ENCODE measurements at regions not wholly inside any gene's neighbourhood (a gene's known extent, or its start where the extent isn't known, plus 50 kb on each side); places are given as distances from the start of the nearest gene placed in this dataset.
"Not testable (repeated sequence)": the region's sequence is repeated elsewhere in the genome, so short reads cannot be mapped to it uniquely, and the experiment has no call there.

DNA sequence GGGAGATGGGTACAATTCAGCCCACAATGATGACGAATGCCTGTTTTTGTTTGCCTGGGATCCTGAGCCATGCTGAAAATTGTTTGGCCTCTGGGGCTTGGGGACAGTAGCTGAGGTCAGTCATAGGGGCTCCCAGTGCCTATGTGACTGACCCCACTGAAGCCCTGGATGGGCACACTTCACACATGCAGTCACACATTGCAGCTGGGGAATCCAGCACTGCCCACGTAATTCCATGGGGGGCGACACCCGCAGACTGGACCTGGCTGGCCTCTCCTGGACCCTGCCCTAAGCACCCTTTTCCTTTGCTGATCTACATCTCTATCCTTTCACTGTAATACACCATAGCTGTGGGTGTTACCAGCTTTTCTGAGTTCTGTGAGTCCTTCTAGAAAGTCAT lies 295.2 kb upstream of the HS6ST1 start:
- no peak for DNase-seq (ENCODE audit: low spot score)

DNA sequence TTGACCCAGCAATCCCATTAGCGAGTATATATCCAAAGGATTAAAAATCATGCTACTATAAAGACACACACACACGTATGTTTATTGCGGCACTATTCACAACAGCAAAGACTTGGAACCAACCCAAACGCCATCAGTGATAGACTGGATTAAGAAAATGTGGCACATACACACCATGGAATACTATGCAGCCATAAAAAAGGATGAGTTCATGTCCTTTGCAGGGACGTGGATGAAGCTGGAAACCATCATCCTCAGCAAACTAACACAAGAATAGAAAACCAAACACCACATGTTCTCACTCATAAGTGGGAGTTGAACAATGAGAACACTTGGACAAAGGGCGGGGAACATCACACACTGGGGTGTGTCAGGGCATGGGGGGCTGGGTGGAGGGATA lies 296.2 kb upstream of the HS6ST1 start:
- not testable (repeated sequence) for DNase-seq (ENCODE audit: low spot score)

DNA sequence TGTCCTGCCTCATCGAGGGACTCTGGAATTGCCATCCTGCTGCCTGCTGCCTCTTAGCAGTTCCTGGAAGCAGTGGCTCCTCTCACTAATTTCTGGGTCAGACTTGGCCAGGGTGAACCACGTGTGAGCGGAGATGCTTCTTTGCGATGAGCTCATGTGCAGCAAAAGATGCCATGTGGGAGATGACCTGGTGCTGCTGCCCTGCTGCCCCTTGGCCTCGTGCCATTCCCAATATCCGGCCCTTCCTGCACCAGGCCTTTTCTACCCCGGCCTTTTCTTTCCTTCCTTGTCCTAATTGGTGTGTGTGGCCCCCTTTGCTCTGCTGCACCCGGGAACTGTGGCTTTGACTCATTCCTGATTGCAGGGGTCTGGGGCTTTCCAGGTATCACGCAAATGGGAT lies 296.9 kb upstream of the HS6ST1 start:
- DNase-seq (ENCODE audit: low spot score) = no peak

DNA sequence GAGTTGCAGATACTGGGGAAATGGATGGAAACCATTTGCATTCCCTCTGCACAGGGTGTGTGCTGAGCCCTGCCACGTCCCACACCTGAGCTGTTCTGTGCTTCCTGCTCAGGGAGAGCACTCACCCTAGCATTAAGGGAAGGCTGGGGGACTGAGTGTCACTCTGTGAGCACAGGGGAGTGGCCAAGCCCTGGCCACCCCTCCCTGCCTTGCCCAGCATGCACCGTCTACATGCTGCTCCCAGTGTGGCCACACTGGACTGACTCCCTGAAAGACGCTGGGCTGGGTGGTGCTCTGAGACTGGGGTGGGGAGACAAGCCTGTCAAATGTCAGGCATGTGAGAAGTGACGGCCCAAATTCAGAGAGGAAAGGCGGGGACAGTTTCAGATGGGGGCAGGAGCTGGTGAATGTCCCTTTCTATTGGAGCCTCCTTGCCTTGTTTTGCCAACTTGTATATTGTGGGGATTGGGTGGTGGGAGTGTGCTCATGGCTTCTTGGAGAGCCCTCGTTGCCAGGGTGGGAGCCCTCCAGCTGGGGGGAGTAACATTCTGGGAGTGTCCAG lies 298.4 kb upstream of the HS6ST1 start:
- DNase-seq (ENCODE audit: low spot score) = no peak

DNA sequence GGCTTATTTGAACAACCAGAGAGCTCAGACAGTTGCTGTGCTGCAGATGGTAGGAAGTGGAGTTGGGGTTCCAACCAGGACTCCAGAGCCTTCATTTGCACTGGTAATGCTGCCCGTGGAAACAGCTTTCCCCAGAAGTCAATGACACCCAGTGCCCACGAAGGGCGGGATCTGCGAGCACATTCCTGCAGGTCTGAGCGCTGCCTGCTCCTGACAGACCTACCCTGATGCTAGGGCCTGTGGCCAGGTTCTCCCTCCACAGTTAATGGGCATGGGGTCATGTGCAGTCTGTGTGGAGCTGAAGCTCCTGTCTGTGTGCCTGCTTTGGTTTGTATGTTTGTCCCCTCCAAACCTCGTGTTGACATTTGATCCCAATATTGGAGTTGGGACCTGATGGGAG lies 299.0 kb upstream of the HS6ST1 start:
- DNase-seq (ENCODE audit: low spot score) = no peak

DNA sequence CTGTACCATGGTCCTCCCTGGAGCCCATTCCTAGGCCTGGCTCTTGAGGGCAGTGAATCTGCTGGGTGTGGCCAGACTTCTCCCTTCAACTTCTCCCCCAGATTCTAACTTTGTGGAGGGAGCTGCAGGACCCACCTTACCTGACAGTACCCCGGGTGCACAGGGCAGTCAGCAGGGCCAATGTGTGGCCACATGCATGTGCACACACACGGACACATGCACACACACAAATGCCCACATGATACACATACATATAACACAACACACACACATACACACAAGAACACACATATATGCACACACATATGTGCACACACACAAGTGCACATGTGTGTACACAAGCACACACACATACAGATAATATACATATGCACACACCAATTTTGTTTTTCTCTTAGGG lies 300.0 kb upstream of the HS6ST1 start:
- no peak for DNase-seq (ENCODE audit: low spot score)

DNA sequence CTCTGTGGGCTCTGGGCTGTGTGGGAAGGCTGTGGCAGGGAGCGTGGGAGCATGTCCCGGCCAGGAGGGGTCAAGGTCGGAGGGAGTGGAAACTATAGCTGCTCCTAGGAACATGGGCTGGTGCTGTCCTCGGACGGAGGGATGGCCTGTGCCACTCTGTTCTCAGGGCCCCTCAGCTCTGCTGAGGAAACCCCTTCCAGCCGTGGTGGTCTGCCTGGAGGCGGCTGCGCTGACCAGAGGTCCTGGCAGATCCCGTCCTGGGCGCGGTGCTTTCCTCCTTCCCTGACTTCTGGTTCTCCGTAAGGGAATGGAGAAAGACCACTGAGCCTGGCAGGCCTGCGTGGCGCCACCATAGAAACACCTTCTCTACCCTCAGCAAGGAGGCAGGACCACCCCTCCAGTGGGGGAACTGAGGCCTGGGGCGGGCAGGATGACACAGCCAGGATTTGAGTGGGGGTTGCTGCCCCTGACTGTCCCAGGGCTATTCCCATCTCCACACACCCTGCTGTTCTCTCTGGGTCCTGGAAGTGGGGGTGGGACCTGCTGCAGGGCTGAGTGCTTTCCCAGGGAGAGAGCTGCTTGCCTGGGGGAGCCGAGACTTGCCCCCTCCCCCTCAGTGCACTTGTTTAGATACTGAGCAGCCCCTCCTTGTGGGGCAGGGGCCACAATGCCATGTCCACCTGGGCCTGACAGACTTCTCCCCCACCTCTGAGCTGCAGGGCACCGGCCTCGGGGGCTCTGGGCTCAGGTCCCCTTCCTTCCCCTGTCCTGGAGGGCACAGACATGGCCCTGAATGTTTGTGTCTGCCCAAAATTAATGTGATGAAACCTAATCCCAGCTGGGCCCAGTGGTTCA lies 301.0 kb upstream of the HS6ST1 start:
- no peak for DNase-seq (ENCODE audit: low spot score)

DNA sequence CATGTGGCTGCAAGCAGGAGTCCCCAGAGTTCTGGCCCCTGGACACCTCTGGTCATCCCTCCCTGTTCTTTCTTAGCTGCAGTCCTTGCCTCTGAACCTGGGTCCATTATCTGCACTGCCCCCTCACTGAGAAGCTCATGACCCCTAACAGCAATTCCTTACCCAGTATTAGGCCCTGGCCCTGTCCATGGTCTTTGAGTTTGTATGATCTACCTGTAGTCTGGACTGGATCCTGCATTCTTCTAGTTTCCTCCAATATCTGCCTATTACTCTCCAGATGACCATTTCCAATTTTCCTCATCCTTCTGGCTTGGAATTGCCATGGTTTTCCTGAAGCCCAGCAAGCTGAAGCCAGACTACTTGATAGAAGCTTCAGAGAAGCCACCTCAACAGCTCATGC lies 302.4 kb upstream of the HS6ST1 start:
- DNase-seq (ENCODE audit: low spot score) = no peak

DNA sequence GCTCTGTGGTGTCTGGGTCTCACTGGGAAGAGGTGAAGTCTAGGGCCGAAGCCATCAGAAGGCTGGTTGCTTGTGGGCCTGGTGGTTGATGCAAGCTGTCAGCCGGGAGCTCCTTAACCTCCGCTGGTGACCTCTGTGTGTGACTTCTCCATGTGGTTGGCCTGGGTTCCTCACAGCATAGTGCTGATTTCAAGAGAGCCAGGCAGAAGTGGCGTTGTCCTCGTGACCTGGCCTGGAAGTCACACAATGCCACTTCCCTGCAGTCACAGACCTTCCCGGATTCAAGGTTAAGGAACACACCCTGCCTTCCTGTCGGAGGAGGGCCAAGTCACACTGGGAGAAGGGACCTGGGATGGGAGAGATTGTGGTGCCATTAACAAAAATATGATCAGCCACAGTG lies 303.7 kb upstream of the HS6ST1 start:
- DNase-seq (ENCODE audit: low spot score) = no peak

DNA sequence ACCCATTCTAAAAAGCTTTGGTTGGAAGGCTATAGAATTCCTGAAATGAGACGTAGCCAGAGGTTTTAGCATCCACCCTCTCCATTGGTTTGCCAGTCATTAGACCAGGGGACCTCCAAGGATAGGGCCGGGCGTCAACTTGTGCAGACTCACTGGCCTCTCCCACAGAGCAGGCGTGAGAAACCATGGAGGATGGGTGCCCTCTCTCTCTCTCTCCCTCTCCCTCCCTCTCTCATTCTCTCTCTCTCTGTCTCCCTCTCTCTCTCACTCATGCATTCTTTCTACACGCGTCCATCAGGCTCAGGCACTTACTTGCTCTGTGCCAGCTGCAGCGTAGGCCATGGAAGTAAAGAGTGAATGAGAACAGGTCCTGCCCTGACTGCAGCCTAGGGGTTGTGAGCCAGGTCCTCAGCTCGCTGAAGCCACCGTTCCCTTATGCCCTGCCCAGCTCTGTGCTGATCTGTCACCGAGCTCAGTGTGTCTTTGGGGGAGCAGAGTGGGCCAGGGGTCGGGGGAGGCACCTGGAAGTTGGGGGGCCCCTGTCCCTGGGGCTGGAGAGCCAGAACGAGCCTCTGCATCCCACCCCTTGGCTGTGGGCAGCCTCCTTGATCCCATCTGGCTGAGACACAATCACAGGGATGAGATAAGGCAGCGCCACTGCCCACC lies 304.4 kb upstream of the HS6ST1 start:
- DNase-seq (ENCODE audit: low spot score) = no peak

DNA sequence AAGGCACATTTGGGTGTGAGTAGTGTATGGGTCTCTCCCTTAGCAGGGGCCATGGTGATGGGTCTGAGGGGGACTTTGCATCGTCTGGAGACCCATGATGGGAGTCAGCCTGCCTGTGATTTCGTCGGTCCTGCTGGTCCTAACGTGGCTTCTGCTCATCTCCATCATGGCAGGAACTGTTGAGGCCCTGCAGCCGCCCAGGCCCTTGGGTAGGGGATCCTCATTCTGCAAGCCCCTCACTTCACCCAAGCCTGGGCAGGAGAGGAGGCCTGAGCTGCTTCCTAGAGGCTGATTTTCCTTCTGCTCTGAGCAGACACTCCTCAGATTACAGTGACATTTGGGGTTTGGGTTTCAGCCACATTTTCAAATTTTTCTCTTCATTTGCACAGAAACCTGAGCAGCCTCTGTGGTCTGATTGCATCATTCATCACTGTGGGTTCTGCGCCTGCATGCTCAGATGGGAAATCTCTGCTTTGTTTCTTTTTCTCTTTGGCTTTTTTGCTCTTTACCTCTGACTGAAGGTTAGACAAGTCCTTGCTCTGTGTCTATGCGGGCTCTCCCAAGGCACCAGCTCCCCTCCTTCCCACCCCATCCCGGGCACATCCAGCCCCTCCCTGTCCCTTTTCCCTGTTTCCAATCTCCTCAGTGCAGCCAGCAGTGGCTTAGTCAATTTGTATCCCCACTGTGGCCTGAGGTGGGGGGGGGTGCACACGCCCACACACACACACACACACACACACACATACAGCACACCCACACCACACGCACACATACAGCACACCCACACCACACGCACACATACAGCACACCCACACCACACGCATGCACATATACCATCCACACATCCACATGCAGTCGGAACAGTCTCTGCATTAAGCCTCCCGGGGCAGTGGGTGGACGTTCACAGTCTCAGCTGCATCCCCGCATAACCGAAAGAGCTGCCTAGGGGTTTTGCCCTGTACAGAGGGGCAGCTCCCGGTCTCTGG lies 305.4 kb upstream of the HS6ST1 start:
- no peak for DNase-seq (ENCODE audit: low spot score)

DNA sequence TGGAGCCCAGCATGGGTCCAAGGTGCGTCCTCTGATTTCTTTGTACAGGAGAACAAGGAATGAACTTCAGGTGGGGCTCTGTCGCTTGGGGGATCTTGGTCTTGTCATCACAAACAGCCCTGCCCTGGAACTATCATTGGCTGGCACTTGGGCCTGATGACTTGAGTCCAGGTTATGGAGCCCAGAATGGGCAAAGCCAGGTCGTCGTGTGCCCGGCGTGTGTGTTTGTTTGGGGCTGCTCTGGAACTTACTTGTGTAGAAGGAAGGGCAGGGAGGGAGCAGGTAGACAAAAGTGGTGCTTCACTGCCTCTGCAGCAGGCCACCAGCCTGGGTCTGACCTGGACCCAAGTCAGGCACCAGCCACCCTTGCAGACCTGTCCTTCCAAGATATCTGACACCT lies 306.3 kb upstream of the HS6ST1 start:
- no peak for DNase-seq (ENCODE audit: low spot score)

DNA sequence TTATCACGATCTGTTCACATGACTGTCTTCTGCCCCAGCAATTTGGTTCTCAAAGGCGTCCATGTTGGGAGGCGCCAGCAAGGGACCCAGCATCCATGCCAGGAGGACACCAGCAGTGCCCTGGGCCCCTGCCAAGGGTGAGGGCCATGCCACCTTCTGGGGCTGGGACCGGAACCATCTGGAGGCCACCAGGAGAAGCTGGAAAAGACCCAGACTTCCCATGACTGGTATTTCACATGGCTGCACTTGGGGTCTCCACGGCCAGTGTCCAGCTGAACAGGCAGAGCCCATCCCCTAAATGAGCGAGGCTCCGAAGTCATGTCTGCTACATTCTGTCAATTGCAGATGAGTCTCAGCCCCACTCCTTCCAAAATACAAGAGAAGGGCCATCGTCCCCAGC lies 306.8 kb upstream of the HS6ST1 start:
- no peak for DNase-seq (ENCODE audit: low spot score)

DNA sequence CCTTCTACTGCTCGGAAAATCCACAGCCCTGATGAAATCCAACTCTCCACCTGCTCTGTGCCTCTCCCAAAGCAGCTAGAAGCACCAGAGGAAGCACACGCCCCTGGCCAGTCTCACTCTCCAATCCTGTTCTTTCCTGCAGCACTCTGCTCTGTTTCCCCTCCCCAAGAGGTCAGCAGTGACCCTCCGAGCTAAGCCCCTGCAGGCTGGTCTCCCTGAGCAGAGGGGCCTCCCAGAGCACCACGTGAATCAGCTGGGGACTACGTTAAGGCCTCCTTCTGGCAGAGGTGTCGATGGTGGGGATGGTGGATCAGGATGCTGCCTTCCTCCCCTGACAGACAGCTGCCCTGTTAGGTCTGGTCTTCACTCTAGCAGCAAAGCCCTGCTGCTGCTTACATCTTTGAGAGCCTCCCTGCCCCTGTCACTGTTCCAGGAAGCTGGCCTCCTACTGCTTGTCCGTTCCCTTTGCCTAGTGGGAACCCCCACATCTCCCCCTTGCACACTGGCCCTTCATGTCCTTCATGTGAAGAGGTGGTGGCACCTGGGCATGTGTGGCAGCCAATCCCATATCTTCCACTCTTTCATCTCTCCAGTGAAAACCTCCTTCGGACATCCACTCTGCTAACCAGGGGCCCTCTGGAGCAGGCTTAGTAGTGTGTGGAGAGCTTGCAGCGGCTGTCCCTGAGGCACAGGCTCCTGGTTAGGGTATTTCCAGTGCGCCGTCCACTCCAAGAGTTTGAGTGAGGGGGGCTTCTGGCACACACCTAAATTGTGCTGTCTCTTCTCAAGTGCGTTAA lies 307.5 kb upstream of the HS6ST1 start:
- DNase-seq (ENCODE audit: low spot score) = no peak

DNA sequence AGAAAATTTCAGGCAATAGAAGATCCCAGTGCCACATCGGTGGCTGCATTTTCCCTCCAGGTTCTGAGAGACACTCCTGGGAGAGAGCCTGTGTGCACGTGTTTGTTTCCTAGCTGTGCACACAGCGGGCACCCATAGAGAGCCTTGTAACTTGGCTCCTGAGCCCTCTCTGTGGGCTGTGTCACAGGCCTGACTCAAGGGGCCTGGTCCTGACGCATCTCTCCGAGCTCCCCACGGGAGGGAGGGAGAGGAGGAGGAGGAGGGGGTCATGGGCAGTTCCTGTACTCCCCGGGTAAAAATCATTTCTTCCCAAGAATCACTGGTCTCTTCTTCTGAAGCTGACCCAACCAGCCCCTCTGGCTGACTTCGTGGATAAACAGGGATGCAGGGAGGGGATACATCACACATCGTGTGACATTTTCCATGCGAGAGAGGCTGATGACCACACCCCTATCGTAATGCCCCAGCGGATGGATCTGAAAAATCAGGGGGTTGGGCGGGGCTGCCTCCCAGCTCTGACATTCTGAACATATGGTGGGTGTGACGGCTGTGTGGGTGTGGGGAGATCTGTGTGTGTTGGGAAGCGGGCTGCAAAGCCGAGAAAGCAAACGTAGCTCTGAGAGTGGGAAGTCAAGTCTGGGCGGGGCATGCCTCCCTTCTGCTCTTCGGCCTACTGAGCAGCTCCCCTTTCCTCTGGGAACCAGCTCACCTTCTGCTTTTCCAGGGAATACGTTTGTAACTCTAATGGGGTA lies 308.3 kb upstream of the HS6ST1 start:
- no peak for DNase-seq (ENCODE audit: low spot score)

DNA sequence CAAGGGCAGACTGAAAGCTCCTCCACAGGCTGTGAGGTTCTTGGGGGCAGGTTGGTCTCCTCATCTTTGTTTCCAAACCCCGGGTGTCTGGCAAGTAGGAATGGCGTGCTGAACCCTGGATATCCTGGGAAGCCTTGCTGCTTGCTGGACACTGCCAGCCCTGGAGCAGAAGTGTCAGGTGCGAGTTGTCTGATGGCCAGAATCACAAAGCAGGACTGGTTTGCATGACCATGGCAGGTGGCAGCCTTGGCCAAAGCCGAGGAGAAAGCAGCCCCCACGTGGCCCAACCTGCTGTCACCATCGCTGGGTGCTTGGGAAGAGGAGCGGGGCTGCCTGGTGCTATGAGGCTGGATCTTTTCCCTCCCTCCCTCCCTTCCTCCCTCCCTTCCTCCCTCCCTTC lies 309.5 kb upstream of the HS6ST1 start:
- DNase-seq (ENCODE audit: low spot score) = no peak

DNA sequence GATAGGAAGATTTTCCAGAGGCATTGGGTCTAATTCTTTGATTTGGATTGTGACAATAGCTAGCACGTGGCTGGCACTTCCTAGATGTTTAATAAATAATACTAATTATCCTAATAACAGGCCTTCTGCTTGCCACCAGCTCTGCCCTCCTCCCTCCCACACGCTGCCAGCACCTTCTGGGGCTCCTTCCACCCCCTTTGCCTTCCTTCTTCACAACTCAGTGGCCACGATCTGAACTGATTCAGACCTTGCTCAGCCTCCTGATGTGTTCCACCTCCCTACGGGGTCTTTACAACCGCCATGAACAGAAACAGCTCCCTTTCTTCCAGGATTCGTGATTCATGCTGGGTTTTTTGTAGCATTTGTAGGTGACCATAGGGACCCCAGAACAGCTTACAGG lies 310.3 kb upstream of the HS6ST1 start:
- no peak for DNase-seq (ENCODE audit: low spot score)

DNA sequence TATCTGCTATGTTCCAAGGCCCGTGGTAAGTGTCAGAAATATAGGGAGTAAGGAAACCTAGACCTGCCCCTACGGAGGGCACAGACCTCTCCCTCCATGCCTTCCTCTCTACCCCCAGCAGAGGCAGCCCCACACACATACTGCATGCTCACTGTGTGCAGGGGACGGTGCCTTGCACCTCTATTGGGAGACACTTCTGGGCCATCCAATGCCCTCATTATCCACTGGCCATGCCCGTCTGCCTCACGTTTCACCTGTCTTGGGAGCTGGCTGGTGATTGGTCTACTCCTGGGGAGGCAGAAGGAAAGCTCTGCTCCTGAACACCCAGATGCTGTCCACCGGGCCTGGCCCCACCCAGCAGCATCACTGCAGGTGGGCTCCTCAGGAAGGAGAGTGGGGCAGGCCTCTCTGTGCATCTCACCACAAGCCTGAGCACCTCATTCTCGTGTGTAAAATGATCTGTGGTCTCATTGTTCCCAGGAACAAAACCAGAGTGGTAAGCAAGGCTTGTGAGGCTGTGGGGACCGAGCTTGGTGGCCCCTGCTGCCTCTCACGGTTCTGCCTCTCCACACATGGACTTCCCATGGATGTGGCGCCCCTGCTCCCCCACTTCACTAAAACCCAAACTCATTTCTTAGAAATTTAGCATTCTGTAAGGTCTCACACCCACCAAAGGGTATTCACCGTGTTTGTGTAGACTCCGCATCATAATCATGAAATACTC lies 312.5 kb upstream of the HS6ST1 start:
- DNase-seq (ENCODE audit: low spot score) = no peak

DNA sequence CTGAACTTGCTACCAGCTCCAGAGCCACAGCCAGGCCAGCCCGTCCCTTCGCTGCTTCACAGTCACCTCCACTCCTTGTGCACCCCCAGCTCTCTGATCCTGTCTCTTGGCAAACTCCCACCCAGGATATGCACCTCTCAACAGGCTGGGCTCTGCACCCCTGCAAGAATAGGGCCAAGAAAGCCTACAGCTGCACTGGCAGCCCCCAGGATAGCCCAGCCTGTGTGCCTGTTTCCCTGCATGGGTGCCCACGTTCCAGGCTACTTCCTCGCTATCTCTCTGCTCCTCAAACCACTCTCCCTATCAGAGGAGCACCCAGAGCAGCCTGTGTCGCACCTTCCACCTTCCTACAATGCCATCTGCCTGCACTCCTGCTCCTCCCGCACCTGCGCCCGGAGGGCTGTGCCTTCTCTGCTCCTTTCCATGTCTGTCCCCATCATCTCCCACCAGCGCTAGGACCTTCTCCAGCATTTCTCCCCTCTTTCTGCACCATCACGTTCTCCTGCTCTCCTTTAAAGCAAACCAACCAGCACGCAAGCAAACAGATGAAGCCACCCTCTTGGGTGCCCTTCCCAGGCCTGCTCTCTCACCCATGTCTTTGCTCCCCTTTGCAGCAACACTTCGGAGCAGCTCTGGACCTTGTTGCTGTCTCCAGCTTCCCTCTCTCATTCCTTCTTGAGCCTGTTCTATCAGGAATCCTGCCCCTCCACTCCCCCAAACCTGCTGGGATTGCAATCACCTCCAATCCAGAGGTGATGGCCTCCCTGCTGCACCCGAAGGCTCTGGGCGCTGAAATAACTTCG lies 313.2 kb upstream of the HS6ST1 start:
- DNase-seq (ENCODE audit: low spot score) = peak; percentile 2
